GM12878 (cell line): ENCODE measurements at regions not wholly inside any gene's neighbourhood (a gene's known extent, or its start where the extent isn't known, plus 50 kb on each side); places are given as distances from the start of the nearest gene placed in this dataset.

Experiments
- ATAC-seq: fragments of 200-7000 bp; cut with Tn5 transposase; 3 replicates; pipeline ENCODE4 v1.9.1; 2020; ENCODE audit warnings: mild to moderate bottlenecking, moderate library complexity
- BruUV-seq: library from RNA; stranded (reverse); fragments of 400-500 nt; replicated peaks from 2 replicates; lab custom pipeline; 2021; lab: Mats Ljungman, UMichigan
- CTCF ChIA-PET: fragments of 300-600 bp; sonication (Branson Sonifier 250); formaldehyde crosslinking; extraction: SDS; loops from one replicate; lab custom pipeline; 2021; ENCODE audit warnings: inconsistent platforms; lab: Yijun Ruan, JAX
- POLR2A ChIA-PET: fragments of 350-600 bp; formaldehyde crosslinking; extraction: SDS; loops from one replicate; lab custom pipeline; 2021; ENCODE audit warnings: inconsistent platforms; lab: Charles Lee
- RAD21 ChIA-PET: fragments of 300-600 bp; sonication (Branson Sonifier 250); formaldehyde crosslinking; loops from one replicate; lab custom pipeline; 2023; ENCODE audit warnings: antibody characterized with exemption; ENCODE audit not compliant: unreplicated experiment; lab: Charles Lee
- SMC1A ChIA-PET: fragments of 300-600 bp; sonication (Branson Sonifier 250); formaldehyde crosslinking; loops from one replicate; lab custom pipeline; 2023; ENCODE audit not compliant: unreplicated experiment, uncharacterized antibody; lab: Charles Lee
- DNase-seq: peaks from one replicate; pipeline ENCODE4 v3.0.0-alpha.2; 2011; ENCODE audit warnings: low read depth, low spot score
- FAIRE-seq: peaks from 3 replicates; lab custom pipeline; 2011; peaks lifted over from hg19 to GRCh38; lab: Jason Lieb, UNC
- H2AFZ ChIP-seq: 2 replicates; pipeline ENCODE4 v1.6.0; 2011; ENCODE audit warnings: low read depth, low read length, control low read depth; ENCODE audit not compliant: control insufficient read depth
- H3K27ac ChIP-seq: 2 replicates; pipeline ENCODE4 v1.5.1; 2011; ENCODE audit warnings: control low read depth; ENCODE audit not compliant: control insufficient read depth, insufficient read depth
- H3K27me3 ChIP-seq, 2 experiments: replicated peaks in 1 of 2; 2 replicates each; pipeline versions ENCODE4 v1.6.0 to v1.6.1; 2011; ENCODE audit warnings: low read length in 1 of 2; ENCODE audit not compliant: control insufficient read depth in 2 of 2, insufficient read depth in 2 of 2
- H3K36me3 ChIP-seq, 2 experiments: 2 replicates each; pipeline ENCODE4 v1.5.1; 2011; ENCODE audit warnings: low read length in 1 of 2; ENCODE audit not compliant: control insufficient read depth in 2 of 2, insufficient read depth in 2 of 2
- H3K4me1 ChIP-seq: 2 replicates; pipeline ENCODE4 v1.6.1; 2011; ENCODE audit warnings: mild to moderate bottlenecking, low read length, moderate library complexity, mixed read lengths; ENCODE audit not compliant: control insufficient read depth, insufficient read depth
- H3K4me2 ChIP-seq: 2 replicates; pipeline ENCODE4 v1.6.0; 2011; ENCODE audit warnings: control low read depth; ENCODE audit not compliant: control insufficient read depth, insufficient read depth
- H3K4me3 ChIP-seq: fragments of 200-600 bp; sonication (generic); 2 replicates; pipeline ENCODE4 v1.5.1; 2016
- H3K79me2 ChIP-seq: 2 replicates; pipeline ENCODE4 v1.6.0; 2011; ENCODE audit warnings: low read length; ENCODE audit not compliant: control insufficient read depth, insufficient read depth
- H3K9ac ChIP-seq: 2 replicates; pipeline ENCODE4 v1.8.0; 2011; ENCODE audit warnings: low read length, control low read depth, mixed read lengths; ENCODE audit not compliant: control insufficient read depth, insufficient read depth
- H3K9me3 ChIP-seq: replicated peaks from 3 replicates; pipeline ENCODE4 v1.5.1; 2011; ENCODE audit warnings: mild to moderate bottlenecking, low read length; ENCODE audit not compliant: control insufficient read depth, insufficient read depth
- H4K20me1 ChIP-seq: 2 replicates; pipeline ENCODE4 v1.6.0; 2011; ENCODE audit not compliant: control insufficient read depth, insufficient read depth
- EZH2 ChIP-seq: IDR thresholded peaks from 2 replicates; pipeline ENCODE4 v1.6.1; 2012; ENCODE audit warnings: low read depth, mild to moderate bottlenecking, control low read depth, inconsistent platforms, low read length, borderline replicate concordance; ENCODE audit not compliant: control insufficient read depth
- IRF4 ChIP-seq: IDR thresholded peaks from 2 replicates; pipeline ENCODE4 v1.6.1; 2011; ENCODE audit warnings: low read depth, low read length
- POU2F2 ChIP-seq: IDR thresholded peaks from 3 replicates; pipeline ENCODE4 v1.6.1; 2011; ENCODE audit warnings: low read depth, mild to moderate bottlenecking, low read length, borderline replicate concordance
- RFX5 ChIP-seq: IDR thresholded peaks from 2 replicates; pipeline ENCODE4 v1.6.1; 2011; ENCODE audit warnings: low read depth, low read length, improper control_type of control experiment
- TARDBP ChIP-seq: IDR thresholded peaks from 2 replicates; pipeline ENCODE4 v1.6.1; 2016; ENCODE audit warnings: borderline replicate concordance
- ZNF207 ChIP-seq: fragments of 450-650 bp; IDR thresholded peaks from 2 replicates; pipeline ENCODE4 v1.6.1; 2014; ENCODE audit warnings: antibody characterized with exemption, mild to moderate bottlenecking, borderline replicate concordance
- ZZZ3 ChIP-seq: IDR thresholded peaks from 2 replicates; pipeline ENCODE4 v1.6.1; 2011; ENCODE audit warnings: low read depth; ENCODE audit not compliant: control insufficient read depth, insufficient read length
- WGBS: methylation state at CpG from one replicate; pipeline ENCODE4 v1.1.6; 2016; ENCODE audit warnings: low lambda C conversion rate; ENCODE audit not compliant: insufficient replicate concordance, insufficient coverage; ENCODE audit errors: missing lambda C conversion rate; 5-methylcytosine and 5-hydroxymethylcytosine counted together
- in situ Hi-C: fragments of 300-500 bp; cut with MboI; formaldehyde crosslinking; loops from 9 replicates; pipeline ENCODE4 v1.14.3; 2018; ENCODE audit warnings: mixed read lengths
- intact Hi-C: fragments of 100-400 bp; cut with micrococcal nuclease; formaldehyde crosslinking; loops from one replicate; pipeline ENCODE4 v1.14.2; 2022; ENCODE audit not compliant: unreplicated experiment
- TF ChIP-seq, protein P1 (sequence below): IDR thresholded peaks from 2 replicates; pipeline ENCODE4 v1.6.1; 2012; ENCODE audit warnings: mild to moderate bottlenecking, low read depth, low read length
- TF ChIP-seq, protein P2 (sequence below), 3 experiments: IDR thresholded peaks in 2 of 3; conservative IDR thresholded peaks in 1 of 3; 2 replicates each; pipeline ENCODE4 v1.5.1; 2011; ENCODE audit warnings: low read depth in 3 of 3, low read length in 3 of 3, mild to moderate bottlenecking in 3 of 3, control low read depth in 2 of 3, moderate library complexity in 2 of 3, inconsistent platforms in 1 of 3, mixed read lengths in 1 of 3; ENCODE audit not compliant: control insufficient read depth in 2 of 3, insufficient read depth in 1 of 3; ENCODE audit errors: extremely low read depth in 1 of 3

DNA sequence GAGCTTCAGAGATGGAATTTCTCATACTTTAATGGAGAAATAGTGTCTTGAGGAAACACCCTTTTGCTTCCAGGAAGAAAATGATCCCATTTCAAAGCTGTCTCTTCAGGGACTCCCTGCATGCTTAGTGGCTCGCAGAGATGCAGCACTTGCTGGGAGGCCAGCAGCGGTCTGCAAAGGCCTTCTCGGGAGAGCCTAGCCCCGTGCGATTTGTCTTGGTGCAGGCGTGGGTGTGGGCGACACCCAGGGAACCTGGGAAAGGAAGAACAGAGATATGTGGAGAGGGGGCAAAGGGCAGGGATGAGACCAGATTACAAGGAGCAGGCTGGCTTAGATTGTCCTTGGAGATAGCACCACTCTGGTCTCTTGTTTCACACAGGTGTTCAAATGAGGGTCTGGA is 352.3 kb upstream of the PODXL start (continued):
- TF ChIP-seq POU2F2 (no peak), RFX5 (no peak)
- TF ChIP-seq, all 136 proteins: peak for 0

DNA sequence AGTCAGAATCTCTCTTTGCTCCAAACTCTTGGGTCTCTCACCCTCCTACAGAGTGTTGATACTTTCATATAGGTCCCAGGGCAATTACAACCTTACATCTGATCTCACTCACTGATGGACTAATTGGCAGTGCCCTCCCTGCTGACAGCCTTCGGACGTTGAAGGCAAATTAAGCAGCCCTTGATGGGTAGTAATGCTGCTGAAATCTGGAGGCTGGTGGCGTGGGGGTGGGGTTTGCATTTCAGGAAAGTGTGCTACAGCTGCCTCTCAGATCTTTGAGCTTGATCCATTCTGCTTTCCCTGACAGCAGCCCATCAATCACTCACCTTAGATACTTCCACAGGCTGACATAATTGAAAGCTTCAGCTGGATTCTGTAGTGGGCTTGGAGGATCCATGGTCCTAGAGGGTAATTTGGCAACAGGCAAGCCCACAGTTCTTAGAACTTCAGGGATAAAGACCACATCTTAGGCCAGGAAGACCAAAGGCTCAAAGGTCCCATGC is 349.1 kb upstream of the PODXL start:
- Histone ChIP-seq H3K36me3 (no peaks in the 10 kb centered on the region), H3K4me2 (no peak overlapping the region), H3K79me2 (no peaks in the 10 kb centered on the region), H3K27me3 (no peaks in the 10 kb centered on the region), H3K4me1 (no peaks in the 10 kb centered on the region), H3K9me3 (no peaks in the 10 kb centered on the region; the same call in 1 of the 3 replicates), H3K27ac (no peak overlapping the region), H3K4me3 (no peak overlapping the region), H2AFZ (no peak overlapping the region), H4K20me1 (no peaks in the 10 kb centered on the region), H3K9ac (no peak overlapping the region)
- no TSS peak for BruUV-seq
- ChIA-PET RAD21 (no interaction called here), POLR2A (no interaction called here), CTCF (no interaction called here), SMC1A (no interaction called here)
- FAIRE-seq (no peak), ATAC-seq (no peak), DNase-seq (no peak)
- TF ChIP-seq EZH2 (no peak), TARDBP (no peak), ZNF207 (no peak), ZZZ3 (no peak), IRF4 (no peak)
- TF ChIP-seq, protein P1, sequence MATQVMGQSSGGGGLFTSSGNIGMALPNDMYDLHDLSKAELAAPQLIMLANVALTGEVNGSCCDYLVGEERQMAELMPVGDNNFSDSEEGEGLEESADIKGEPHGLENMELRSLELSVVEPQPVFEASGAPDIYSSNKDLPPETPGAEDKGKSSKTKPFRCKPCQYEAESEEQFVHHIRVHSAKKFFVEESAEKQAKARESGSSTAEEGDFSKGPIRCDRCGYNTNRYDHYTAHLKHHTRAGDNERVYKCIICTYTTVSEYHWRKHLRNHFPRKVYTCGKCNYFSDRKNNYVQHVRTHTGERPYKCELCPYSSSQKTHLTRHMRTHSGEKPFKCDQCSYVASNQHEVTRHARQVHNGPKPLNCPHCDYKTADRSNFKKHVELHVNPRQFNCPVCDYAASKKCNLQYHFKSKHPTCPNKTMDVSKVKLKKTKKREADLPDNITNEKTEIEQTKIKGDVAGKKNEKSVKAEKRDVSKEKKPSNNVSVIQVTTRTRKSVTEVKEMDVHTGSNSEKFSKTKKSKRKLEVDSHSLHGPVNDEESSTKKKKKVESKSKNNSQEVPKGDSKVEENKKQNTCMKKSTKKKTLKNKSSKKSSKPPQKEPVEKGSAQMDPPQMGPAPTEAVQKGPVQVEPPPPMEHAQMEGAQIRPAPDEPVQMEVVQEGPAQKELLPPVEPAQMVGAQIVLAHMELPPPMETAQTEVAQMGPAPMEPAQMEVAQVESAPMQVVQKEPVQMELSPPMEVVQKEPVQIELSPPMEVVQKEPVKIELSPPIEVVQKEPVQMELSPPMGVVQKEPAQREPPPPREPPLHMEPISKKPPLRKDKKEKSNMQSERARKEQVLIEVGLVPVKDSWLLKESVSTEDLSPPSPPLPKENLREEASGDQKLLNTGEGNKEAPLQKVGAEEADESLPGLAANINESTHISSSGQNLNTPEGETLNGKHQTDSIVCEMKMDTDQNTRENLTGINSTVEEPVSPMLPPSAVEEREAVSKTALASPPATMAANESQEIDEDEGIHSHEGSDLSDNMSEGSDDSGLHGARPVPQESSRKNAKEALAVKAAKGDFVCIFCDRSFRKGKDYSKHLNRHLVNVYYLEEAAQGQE = no peak
- TF ChIP-seq, protein P2, sequence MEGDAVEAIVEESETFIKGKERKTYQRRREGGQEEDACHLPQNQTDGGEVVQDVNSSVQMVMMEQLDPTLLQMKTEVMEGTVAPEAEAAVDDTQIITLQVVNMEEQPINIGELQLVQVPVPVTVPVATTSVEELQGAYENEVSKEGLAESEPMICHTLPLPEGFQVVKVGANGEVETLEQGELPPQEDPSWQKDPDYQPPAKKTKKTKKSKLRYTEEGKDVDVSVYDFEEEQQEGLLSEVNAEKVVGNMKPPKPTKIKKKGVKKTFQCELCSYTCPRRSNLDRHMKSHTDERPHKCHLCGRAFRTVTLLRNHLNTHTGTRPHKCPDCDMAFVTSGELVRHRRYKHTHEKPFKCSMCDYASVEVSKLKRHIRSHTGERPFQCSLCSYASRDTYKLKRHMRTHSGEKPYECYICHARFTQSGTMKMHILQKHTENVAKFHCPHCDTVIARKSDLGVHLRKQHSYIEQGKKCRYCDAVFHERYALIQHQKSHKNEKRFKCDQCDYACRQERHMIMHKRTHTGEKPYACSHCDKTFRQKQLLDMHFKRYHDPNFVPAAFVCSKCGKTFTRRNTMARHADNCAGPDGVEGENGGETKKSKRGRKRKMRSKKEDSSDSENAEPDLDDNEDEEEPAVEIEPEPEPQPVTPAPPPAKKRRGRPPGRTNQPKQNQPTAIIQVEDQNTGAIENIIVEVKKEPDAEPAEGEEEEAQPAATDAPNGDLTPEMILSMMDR (IDR thresholded peaks at IDR 0.05 in 2 of 3, conservative IDR thresholded peaks at IDR 0.05 in 1 of 3; ENCODE audit: control insufficient read depth in 2 of 3, extremely low read depth in 1 of 3, insufficient read depth in 1 of 3, low read depth in 3 of 3, low read length in 3 of 3) = no peak
- intact Hi-C loops = no loop called here
- 32% methylated on average over 3 of the region's 3 CpGs for WGBS
- in situ Hi-C loops = no loop called here
